ENCODE measurements at regions not wholly inside any gene's neighbourhood (a gene's known extent, or its start where the extent isn't known, plus 50 kb on each side); places are given as distances from the start of the nearest gene placed in this dataset.

DNA sequence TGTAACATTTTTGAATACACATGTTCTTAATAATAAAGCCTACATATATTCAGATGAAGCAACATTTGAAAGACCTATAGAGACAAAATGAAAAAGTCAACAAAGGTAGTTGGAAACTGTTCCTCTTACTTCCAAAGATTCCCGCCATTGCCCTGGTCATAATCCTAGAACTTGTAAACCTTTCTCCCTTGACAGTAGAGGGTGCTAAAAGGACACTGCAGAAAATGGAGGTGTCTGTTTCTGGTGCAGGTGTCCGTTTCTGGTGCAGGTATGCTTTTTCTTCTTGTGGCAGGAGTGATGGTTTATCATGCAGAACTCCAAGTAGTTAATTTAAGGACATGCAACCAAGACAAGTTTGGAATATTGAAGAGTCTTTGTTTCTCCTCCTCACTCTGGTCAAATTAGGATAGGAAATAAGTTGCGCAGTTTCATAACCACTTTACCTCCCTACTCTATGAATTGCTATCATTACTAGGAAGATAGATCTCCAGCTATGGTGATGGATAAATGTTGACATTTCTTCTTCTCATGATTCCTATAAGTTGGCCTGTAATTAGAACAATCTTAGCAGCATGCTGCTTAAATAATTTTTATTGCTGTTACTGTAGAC is 56.0 kb upstream of the FAM174A start:
- H3K4me3 ChIP-seq, result no peak overlapping the region
- no peak overlapping the region for H3K27ac ChIP-seq

DNA sequence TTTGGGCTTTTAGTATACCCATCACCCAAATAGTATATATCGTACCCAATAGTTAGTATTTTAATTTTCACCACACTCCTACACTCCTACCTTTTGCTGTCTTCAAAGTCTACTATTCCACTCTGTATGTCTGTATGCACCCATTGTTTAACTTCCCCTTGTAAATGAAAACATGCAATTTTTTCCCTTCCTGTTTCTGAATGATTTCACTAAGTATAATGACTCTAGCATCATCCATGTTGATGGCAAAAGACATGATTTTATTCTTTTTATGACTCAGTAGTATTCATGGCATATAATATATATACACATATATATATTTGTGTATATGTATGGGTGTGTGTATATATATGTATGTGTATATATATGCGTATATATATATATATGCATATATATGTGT is 63.1 kb upstream of the FAM174A start:
- Histone ChIP-seq H3K4me3 (no peak overlapping the region), H3K27ac (no peak overlapping the region)

DNA sequence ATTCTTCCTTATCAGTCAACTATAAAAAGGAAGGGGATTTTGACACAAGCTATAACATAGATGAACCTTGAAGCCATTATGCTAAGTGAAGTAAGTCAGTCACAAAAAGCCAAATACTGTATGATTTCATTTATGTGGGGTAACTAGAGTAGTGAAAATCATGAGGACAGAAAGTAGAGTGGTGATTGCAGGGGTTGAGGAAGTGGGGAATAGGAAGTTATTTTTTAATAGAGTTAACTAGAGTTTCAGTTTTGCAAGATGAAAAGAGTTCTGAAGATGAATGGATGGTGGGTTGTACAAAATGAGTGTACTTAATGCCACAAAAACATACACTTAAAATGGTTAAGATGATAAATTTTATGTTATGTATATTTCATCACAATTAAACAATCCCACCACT is 65.4 kb upstream of the FAM174A start:
- H3K27ac ChIP-seq, result no peak overlapping the region
- no peak overlapping the region for H3K4me3 ChIP-seq

DNA sequence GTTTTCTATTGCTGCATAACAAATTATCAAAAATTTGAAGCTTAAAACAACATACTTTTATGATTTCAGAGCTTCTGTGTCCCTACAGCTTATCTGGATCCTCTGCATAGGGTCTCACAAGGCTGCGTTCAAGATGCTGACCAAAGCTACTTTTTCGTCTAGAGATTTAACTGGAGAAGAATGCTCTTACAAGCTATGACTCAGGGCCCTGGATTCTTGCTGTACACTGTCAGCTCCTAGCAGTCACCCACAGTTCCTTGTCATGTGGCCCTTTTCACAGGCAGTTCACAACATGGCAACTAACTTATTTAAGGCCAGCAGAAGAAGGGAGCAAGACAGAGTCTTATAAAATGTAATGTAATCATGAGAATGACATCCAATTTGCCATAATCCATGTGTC is 70.8 kb upstream of the FAM174A start:
- no peak overlapping the region for H3K27ac ChIP-seq
- H3K4me3 ChIP-seq, result no peak overlapping the region

DNA sequence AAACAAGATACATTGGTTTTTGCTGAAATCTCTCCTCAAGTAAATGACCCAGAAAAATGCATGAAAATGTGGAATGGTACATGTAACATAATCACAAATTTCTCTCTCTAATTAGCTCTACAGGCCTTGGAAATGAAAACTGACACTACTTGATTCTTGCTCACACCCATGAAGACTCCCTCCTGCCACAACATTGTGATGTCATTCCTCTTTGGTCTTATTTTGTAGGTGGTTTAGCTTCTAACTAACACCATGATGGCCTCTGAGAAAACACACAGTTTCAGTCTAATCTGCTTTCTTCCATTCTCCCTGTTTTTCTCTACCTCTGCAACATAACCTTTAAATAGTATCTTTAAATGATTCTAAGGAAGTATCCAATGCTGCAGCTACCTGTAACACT is 78.6 kb upstream of the FAM174A start:
- H3K27ac ChIP-seq, result no peak overlapping the region
- H3K4me3 ChIP-seq, result no peak overlapping the region

DNA sequence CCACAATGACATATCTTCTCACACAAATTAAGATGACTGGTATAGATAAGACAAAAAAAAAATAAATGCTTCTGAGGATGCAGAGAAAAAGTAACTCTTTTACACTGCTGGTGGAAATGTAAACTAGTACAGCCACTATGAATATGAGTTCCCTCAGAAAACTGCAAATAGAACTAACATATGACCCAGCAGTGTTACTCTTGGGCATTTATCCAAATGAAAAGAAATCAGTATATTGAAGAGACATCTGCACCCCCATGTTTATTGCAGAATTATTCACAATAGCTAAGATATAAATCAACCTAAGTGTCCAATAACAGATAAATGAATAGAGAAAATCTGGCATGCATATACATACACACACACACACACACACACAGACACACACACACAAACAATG is 83.0 kb upstream of the FAM174A start:
- Histone ChIP-seq H3K27ac (no peak overlapping the region), H3K4me3 (no peak overlapping the region)

DNA sequence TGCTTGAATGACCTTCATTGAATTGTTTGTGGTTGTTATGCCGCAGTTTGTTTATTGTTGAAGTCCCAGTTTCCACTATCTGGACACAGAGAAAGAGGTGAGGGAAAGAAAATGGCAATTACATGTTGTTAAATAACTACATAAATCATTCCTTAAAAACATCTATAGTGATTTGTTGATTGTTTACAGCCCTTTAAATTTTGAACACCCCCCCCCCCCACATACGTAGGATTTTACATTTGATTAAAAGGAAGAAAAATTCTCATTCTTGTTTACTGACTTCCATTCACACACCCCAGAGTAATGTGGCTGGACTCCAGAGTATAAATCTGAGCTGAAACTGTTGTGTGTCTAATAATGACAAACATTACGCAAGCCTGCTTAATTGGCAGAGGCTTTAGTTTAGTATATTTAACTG is 87.1 kb upstream of the FAM174A start:
- H3K27ac ChIP-seq, result no peak overlapping the region
- no peak overlapping the region for H3K4me3 ChIP-seq

DNA sequence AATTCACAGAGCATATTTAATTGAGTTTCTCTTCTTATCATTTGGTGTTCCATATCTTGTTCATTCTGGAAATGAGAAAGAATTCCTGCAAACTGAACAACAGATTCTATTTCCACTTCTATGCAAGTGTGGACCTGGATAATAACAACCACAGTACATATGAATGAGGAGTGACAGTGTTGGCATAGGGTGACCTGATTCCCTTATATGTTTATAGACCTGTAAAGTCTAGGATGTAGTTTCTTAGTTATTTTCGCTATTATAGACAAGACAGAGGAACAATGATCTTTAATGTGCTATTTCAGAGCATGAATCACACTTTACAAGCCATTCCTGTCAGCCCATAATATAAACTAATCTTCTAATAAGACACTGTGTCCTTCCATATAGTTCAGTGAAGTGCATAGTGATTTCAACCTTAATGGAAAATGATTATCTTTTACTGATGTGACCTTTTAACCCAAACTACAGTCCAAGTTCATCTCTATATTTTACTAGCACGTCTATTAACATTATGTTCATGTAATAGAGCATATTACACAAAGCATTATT is 88.2 kb upstream of the FAM174A start:
- no peak overlapping the region for H3K27ac ChIP-seq
- no peak overlapping the region for H3K4me3 ChIP-seq

DNA sequence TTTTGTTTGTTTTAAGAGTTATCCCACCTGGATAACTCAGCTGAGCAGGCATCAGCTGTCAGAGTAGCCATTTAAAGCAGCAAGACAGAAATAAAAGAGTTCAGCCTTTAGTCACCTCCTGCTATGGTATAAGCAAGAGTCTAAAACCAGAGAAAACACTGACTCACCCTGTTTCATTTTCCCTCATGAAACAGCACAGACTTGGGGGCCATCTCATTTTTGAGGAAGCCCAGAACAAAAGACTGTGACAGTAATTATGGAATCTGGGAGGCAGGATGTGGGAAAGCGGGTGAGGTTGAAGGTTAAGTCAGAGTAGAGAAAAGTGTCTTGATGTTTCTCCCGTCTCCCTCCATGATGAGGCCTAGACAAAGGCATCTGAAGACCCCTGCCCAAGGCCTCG is 90.2 kb upstream of the FAM174A start:
- H3K4me3 ChIP-seq, result no peak overlapping the region
- no peak overlapping the region for H3K27ac ChIP-seq

DNA sequence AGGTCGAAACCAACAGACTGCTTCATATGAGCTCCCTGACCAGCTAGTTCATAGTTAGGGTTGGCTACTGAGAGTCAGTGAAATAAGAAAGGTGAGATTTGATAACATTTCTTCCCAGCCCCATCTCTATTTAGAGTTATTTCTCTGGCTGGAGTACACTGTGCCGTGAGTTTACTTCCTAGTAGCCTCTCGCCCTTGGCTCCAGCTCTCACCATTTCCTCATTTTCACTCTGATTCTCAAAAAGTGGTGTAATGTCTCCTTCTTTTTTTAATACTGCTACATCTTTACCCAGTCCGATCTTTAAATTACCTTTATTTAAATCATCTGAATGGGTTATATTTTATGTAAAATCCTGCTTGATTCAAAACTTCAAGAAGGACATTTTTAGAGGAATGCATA is 100.4 kb upstream of the FAM174A start:
- H3K27ac ChIP-seq, result no peak overlapping the region
- no peak overlapping the region for H3K4me3 ChIP-seq

DNA sequence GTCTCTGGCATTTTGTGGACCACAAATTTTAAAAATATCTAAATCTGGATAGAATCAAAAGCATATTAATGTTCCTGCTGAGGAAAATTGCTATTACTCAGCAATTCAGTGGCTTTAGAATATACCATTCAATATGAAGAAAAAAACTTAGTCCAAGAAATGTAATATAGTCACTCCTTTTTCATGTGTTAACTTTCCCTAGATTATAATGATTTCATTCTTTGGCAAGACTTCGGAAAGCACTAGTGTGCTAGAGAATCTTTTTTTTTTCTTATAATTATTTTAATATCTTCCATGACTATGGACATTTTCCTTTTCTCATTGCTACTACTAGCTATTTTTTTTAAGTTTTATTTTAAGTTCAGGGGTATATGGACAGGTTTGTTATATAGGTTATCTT is 102.4 kb upstream of the FAM174A start:
- Histone ChIP-seq H3K4me3 (no peak overlapping the region), H3K27ac (no peak overlapping the region)

DNA sequence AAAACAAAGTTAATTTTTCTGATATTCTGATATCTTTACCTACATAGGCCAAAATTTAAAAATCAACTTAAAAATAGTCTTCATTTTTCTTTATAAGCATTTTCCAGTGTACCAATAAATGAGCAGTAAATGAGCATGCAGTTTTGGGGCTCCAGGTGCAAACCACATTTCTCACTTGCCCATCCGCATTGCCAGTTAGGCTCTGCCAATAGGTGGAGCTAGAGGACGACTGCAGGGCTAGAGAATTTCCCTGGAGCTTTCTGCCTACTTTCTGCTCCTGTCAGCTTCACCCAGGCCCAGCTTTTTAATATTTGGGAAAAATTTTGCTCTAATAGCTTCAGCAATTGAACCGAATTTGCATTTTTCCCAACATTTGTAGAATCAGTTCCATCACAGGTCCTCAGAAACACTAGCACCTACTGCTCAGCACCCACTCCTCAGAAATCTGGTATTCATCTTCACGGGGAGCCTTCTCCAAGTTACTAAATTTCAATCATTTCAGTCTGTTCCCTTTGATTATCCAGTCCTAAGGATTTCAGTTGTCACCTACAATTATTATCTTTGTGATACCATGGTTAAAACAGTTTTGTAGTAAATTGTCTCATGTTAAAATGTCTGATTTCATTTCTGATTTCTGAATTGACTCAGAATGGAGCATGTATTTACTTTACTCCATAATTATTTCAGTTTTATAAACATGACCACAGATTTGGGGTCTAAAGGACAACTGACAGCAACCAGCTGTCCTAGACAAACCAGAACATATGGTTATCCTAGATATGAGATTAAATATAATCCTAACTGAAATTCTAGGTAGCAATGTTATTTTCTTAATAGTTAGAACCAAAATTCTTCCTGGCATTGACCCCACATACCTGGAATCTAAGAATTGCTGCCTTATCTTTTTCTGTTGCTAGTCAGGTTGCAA is 104.6 kb upstream of the FAM174A start:
- Histone ChIP-seq H3K4me3 (no peak overlapping the region), H3K27ac (no peak overlapping the region)

DNA sequence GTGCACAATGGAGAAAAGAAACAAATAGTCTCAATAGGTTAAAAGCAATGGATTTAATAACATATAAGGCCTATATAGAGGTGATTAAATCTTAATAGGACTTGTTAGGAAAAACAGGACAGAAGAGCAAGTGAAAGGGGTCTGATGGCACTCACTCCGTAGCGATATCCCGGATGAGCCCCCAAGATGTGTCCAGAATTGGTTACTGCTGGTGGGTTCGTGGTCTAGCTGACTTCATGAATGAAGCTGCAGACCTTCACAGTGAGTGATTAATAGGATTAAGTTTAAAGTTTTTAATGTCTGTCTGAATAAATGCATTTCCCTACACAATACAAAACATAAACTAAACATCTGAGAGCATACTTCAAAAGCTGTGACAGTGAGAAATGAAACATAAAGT is 110.4 kb upstream of the FAM174A start:
- Histone ChIP-seq H3K27ac (no peak overlapping the region), H3K4me3 (no peak overlapping the region)

DNA sequence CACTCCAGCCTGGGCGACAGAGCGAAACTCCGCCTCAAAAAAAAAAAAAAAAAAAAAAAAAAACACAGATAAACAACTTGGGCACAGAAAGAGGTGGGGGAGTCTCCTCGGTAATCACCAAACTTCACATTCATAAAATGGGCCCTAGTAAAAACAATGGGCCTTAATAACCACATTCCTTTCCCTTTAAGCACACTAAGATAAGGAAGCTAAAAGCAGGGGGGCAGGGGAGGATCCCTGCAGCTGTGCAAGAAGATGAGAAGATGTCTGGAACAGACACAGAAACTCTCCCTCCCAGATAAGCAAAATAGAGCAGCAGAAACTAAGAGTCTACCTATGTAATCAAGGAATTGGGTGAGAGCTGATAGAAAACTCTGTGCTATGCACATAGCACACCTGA is 111.2 kb upstream of the FAM174A start:
- Histone ChIP-seq H3K4me3 (no peak overlapping the region), H3K27ac (no peak overlapping the region)

DNA sequence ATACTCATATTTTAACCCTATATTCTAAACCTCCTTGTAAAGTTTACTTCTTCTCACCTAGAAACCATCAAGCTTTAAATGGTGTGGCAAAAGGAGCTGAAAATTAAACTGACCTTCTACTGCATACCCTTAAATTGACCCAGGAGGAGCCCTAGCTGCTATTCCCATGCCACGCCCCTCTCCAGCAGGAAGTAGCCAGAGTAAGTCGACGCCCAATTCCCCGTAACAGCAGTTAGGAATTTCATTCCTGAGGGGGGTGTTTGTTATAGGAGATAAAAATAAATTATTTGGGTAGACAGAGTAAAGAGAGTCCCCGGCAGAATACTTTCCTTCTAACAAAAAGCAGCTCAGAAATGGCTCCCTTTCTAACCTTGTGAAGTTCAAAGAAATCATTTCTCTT is 111.8 kb upstream of the FAM174A start:
- Histone ChIP-seq H3K27ac (no peak overlapping the region), H3K4me3 (no peak overlapping the region)

DNA sequence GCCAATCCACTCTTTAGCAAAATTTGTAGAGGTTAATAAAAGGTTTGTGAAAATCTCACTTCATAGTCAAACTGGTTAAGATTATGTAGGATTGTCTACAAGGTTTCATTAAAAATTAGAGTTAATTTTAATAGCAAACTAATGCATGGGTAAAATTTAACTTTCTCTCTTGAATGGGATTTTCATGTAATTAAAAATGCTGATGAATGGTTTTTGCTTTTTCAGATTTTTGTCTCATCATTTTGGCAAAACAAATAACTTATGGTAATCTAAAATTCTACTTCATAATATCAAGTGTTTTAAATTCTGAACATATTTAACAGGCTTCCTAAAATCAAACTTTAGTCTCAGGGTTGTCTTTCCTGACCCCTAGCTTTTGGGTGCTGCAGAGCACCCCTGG is 113.8 kb upstream of the FAM174A start:
- no peak overlapping the region for H3K4me3 ChIP-seq
- no peak overlapping the region for H3K27ac ChIP-seq

DNA sequence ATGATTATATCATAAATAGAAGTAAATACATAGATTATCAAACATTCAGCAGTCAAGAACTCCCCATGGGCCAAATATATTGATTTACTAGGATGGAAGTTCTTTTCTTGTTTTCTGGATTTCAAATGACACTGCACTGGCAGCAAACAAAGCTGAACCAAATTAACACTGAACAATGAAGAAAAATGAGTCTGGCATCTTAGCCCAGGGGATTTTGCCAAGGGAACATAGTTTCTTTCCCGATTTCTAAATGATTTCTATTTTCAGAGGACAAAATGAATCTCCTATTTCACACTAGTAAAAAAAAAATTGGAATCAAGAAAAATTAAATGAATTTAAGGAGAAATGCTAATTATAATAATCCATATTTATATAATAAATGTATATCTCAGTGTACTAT is 116.9 kb upstream of the FAM174A start:
- Histone ChIP-seq H3K27ac (no peak overlapping the region), H3K4me3 (no peak overlapping the region)

DNA sequence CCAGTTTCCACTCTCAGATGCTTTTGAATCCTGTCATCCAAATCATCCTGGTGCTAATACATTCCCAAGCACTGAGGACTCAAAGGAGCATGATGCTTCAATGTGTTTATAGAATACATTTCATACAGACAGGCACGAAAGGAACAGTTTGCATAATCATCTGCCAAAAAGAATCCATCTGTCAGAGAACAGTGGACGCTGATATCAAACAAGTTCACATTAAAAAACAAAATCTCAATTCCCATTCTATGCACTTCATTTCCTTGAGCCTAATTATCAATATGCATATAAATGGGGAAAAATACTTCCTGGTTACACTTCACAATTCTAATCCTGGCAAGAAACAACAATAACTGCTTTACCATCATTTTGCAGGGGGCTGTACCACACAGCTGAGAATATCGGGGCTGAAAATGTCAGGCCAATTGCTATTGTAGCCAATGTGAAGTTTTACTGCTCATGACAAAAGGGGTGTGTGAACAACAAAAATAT is 125.5 kb upstream of the FAM174A start:
- Histone ChIP-seq H3K4me3 (no peak overlapping the region), H3K27ac (no peak overlapping the region)

DNA sequence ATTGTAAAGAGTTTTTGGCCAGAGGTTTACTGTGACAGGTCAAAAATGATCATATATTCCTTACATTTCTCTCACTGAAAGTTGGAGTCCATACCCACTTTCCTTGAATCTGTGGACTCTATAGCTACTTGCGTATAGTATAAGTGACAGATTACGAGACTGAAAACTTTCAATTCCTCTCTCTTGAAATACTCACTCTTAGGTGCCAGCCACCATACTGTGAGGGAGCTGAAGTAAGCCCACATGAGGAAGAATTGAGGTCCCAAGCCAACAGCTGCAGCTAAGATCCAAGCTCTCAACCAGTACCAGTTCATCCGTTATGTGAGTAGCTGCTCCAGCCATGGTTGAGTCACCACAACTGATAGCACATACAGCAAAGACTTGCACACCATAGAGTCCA is 128.1 kb upstream of the FAM174A start:
- H3K4me3 ChIP-seq, result no peak overlapping the region
- H3K27ac ChIP-seq, result no peak overlapping the region

DNA sequence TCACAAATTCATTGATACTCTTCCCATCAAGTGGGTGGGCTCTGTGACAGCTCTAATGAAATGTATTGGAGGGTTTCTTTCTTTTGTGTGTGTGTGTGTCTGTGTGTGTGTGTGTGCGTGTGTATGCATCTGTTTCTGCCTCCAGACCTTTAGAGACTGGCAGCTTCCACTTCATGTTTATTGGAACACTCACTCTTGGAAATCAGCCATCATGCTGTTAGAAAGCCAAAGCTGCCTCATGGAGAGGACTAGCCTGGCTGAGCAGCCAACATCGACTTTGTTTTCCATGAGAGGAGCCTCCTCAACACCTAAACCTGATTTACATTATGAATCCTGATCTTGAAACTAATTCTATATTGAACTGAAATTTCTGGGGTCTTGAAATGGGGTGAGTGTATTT is 128.5 kb upstream of the FAM174A start:
- no peak overlapping the region for H3K27ac ChIP-seq

DNA sequence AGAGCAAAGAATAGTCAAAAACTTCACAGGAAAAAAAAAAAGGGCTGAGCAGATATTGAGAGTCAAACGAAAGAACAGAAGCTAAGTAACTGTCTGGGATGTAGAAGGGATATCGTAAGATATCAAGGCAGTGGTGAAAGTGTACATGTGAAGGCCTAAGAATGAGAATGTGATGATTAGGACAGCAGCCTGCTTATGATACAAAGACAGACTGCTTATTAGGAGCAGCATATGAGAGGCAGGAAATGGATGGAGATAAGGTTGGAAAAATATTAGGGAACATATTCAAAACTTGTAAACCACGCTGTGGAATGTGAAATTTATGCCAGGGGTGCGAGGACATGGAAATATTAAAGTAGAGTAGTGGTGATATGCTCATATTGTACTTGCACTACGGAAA is 133.1 kb upstream of the FAM174A start:
- no peak overlapping the region for H3K4me3 ChIP-seq
- H3K27ac ChIP-seq, result no peak overlapping the region

More for the DNA sequence above, 128.5 kb upstream of the FAM174A start:
- no peak overlapping the region for H3K4me3 ChIP-seq

Measured in skin epidermis (tissue), 12 donors.